GM21528 (cell line): ENCODE measurements at regions not wholly inside any gene's neighbourhood (a gene's known extent, or its start where the extent isn't known, plus 50 kb on each side); places are given as distances from the start of the nearest gene placed in this dataset.

Source experiments
- ATAC-seq: cut with Tn5 transposase; IDR thresholded peaks from one replicate; pipeline ENCODE4 v1.9.1; 2021; ENCODE audit warnings: mild to moderate bottlenecking, moderate library complexity; ENCODE audit not compliant: unreplicated experiment, low FRiP score

DNA sequence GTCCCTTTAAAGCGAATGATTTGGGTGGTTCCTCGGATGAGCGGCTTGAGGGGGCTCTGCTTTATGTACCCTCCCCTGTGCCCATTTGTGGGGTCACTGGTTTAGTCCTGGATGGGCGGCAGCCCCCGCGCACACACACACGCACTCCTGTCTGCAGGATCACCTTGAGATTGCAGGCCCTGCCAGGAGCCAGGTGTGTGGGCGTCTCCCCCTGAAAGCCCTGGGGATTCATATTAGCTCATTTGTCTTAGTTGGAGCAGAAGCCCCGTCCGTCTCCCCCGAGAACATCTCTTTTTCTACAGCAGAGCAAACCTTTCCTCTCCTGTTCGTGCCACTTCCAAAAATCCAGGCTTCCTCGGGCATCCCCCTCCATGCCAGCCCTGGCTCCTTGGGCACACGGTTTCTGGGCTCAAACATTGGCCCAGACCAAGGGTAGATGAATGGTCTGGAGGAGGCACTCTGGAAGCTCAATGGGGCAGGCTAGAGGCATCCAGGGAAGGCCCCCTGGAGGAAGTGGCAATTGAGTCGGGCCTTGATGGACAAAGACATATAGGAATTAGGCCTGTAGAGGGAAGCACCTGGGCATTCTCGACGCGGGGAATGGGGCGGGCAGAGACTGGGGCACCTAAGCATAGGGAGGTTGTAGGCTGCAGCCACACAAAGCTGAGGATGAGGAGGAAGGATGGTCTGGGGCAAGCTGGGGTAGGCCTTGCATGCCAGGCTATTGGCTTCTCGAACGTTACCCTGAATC is 218.5 kb upstream of the GSE1 start:
- ATAC-seq: no peak

- no peak for ATAC-seq
These were observed 217.8 kb upstream of the GSE1 start for GRCh38 chr16:85395207-85395912.

DNA sequence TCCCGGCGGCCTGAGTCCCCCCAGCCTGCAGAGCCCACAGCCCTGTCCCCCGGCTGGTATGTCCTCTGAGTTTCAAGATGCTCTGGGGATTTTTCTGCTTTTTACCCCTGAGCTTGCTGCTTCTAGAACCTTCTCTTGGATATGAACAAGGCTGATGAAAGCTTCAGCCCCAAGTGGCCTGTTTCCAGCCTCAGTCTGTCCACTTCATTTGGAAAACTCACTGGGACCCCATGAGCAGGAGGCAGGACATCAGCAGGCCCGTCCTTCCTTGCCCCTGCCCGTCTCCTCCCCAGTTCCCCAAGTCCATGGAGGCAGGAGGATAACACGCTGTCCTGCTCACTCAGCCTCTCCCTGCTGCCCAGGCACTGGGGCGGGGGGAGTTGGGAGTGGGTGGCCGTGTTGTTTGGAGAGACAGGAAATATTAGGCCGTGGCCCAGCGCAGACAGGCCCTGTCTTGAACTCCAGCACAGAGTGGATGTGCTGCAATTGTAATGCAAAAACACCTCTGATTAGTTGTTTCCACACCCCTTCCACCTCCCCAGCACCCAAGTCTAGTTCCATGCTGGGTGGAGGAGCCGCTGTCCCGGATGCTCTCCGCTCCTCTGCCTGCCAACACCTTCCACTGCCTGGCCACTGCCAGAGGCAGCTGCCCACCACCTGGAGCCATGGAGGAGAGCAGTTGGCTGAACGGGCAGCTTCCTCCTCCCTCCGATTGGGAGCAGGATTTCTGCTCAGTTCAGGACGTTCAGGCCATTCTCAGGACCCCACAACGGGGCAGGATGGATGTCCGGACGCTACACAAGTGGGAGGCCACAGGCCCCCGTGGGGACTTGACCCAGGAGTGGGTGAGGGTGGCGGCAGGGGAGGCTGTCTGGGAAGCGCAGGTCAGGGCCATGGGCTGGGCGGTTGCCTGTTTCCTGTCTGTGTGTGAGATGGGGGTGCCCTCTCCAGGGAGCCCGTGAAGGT is 216.9 kb upstream of the GSE1 start:
- ATAC-seq: no peak

GRCh38 chr16:85396879-85397871 is 215.9 kb upstream of the GSE1 start:
- no peak for ATAC-seq

DNA sequence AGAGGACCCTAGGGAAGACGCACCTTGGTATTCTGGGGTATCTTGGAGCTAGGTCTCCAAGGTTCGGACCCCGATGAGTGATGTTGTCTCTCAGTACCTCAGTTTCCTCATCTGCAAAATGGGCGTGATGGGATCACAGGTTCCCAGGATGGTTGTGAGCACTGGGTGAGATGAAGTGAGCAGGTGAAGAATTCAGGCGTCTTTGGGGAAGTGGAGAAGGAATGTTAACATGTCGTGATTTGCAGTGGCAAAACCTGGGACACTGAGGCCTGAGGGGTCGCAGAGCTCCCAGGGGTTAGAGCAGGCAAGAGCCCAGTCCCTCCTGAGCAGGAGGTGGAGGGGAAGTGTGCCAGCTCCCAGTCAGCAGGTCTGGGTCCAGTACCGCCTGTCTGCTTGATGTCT is 215.1 kb upstream of the GSE1 start:
- no peak for ATAC-seq

DNA sequence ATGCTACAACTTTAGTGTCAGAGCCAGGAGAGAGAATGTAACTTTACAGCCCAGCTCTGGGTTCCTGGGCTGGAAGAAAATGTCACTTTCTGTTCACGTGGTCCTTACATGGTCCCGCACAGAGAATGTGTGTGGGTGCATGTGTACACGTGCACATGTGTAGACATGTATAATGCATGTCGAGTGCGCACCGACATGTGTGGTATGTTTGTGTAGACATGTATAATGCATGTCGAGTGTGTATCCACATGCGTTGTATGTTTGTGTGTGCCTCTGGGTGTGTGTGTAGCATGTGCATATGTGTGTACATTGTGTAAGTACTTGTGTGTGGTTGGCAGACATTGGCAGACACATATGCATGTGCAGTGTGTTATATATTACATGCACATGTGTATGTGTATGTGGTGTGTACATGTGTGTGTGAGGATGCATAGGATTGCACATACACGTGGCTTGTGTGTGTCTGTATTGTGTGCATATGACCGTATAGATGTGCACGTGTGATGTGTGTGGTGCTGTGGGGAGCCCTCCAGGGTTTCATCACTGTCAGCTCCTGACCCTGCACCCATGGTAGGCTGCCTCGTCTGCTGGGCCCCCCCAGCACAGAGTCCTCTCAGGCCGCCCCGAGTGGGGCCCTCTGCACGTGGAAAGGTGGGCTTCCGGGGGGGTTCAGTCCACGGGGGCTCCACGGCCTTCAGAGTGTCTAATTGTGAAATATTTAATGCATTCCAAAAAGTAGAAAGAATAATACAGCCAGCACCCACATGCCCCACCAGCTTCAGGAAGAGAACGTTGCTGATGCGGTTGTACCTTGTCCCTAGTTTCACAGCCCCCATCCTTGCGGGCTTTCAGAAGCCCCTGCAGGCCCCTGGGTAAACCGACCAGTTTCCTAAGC is 214.2 kb upstream of the GSE1 start:
- no peak for ATAC-seq

DNA sequence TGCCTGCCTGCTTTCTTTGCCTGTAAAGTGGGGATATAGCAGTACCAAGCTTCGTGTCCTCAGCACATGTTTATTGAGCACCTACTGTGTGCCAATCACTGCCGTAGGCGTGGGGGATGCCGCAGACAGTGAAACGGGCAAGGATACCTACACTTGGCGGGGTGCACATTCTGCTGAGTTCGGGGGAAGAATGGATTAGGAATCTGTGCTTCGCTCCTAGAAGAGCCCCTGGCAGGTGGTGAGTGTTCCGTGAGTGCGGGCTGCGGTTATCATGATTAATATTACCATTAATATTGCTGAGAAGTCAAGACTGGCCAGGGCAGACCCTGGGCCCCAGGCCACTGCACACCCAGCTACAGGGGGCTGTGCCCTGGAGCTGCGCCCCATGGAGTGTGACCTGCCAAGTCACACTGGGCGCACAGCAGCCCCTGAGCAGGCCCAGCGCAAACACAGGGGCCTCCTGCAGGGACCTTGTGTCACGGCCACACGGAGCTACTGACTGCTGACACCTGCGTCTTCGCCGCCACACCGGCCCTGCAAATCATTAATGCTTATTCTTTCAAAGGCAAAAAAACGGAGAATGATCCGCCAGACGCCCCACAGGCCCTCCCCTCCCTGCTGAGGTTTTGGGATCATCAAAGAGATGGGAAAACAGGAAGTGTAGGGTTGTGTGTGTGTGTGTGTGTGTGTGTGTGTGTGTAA is 213.4 kb upstream of the GSE1 start:
- no peak for ATAC-seq

DNA sequence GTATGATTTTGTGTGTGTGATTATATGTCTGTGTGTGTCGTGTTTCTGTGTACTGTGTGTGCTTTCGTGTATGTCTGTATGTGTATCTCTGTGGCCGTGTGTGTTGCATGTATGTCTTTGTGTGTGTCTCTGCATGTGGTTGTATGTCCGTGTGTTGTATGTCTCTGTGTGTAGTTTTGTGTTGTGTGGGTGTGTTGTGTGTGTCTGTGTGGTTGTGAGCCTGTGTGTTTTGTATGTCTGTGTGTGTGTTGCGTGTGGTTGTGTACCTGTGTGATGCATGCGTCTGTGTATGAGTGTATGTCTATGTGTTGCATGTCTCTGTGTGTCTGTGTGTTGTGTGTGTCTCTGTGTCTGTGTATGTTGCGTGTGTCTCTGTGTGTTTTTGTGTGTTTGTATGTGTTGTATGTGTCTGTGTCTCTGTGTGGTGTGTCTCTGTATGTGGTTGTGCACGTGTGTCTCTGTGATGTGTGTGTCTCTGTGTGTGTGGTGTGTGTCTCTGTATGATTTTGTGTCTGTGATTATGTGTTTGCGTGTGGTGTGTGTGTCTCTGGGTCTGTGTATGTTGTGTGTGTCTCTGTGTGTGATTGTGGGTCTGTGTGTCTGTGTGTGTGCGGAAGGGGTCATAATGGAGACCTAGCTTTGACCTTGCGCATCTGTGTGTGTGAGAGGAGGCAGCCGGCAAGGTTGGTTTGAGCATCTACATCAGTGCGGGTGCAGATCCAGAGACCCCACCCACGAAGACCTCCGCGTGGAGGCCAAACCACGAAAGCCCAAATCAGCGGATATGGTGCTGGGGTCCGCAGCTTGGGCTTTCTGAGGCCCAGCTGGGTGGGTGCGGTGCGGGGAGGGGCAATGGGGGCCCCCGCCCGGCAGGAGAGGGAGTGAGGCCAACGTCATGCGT is 212.6 kb upstream of the GSE1 start:
- ATAC-seq: no peak

GRCh38 chr16:85401370-85401916 is 211.7 kb upstream of the GSE1 start:
- ATAC-seq: no peak

- ATAC-seq: no peak
These were observed 211.0 kb upstream of the GSE1 start for GRCh38 chr16:85401917-85402766.

DNA sequence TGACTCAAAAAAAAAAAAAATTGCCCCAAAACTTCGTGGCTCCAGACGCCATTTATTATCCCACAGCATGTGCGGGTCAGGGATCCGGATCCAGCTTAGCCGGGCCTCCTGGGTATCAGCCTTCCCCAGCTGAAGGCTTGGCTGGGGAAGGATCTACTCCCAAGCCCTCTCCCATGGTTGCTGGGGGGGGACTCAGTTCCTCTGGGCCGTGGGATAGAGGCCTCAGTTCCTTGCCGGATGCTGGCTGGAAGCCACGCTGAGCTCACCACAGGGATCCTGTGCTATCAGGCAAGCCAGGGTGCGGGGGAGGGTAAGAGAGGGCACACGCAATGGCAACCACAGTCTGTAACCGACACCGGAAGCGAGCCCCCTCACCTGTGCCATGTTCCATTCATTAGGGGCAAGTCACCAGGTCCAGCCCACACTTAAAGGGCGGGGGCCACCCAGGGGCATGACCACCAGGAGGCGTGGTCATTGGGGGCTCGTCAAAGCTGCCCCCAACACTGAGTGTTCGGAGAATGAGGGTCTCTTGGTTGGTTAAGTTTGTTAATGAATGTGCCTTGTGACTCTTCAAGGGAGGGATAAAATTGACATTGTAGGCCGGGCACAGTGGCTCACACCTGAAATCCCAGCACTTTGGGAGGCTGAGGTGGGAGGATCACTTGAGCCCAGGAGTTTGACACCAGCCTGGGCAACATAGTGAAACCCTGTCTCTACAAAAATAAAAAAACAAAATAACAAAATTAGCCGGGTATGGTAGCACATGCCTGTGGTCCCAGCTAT is 210.0 kb upstream of the GSE1 start:
- no peak for ATAC-seq

- ATAC-seq: no peak
These were observed 209.4 kb upstream of the GSE1 start for GRCh38 chr16:85403693-85404092.

- ATAC-seq: no peak
These were observed 200.1 kb upstream of the GSE1 start for GRCh38 chr16:85412911-85413520.

DNA sequence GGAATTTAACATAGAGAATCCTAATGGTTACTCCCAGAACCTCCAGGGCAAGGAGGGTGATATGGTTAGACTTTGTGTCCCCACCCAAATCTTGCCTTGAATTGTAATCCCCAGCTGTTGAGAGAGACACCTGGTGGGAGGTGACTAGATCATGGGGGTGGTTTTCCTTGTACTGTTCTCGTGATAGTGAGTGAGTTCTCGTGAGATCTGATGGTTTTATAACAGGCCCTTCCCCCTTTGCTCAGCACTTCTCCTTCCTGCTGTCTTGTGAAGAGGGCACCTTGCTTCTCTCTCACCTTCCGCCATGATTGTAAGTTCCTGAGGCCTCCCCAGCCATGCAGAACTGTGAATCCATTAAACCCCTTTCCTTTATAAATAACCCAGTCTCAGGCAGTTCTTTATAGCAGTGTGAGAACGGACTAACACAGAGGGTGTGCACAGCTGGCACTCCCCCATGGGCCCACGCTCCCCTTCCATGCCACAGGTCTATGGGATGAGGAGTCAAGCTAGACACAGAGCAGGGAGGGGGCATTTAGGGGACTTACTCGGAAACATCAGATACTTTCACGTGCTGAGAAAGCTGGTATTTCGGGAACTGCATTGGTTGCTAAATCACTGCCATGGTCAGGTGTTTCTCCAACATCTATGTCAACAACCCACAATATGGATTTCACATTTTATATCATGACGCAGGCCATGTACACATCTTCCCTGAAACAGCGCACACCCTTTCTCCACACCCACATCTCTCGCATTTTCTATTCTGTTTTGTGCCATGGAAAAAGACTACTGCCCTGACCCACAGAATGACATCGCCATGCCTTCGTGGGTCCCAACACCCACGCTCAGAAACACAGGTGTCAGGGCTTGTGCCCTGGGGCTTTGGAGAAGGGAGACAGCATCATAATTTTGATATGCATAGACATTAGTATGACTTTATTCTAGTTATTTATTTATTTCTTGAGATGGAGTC is 199.1 kb upstream of the GSE1 start:
- no peak for ATAC-seq
